ENCODE measurements at regions not wholly inside any gene's neighbourhood (a gene's known extent, or its start where the extent isn't known, plus 50 kb on each side); places are given as distances from the start of the nearest gene placed in this dataset.

DNA sequence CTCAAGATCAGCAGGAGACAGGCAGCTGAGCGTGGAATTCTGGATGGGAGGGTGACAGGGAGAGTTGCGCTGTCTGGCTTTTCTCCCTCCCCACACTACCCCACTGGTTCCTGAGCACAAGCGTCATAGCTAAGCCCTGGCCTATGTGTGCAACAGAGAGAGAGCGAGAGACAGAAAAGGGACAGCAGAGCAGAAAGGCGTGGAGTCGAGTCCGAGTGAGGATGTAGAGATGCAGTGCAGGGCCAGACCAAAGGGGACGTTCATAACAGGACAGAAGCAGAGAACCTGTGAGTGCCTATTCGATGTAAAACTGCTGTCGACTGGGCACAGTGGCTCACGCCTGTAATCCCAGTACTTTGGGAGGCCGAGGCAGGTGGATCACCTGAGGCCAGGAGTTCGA is 94.0 kb upstream of the TMEM45B start:
- TF ChIP-seq, protein P1, sequence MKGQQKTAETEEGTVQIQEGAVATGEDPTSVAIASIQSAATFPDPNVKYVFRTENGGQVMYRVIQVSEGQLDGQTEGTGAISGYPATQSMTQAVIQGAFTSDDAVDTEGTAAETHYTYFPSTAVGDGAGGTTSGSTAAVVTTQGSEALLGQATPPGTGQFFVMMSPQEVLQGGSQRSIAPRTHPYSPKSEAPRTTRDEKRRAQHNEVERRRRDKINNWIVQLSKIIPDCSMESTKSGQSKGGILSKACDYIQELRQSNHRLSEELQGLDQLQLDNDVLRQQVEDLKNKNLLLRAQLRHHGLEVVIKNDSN (IDR thresholded peaks at IDR 0.05): no peak
- TF ChIP-seq RAD21 (IDR thresholded peaks at IDR 0.05; ENCODE audit: low read depth) (no peak), EP300 (IDR thresholded peaks at IDR 0.05; ENCODE audit: borderline replicate concordance) (no peak), TAF1 (IDR thresholded peaks at IDR 0.05; ENCODE audit: low read depth) (no peak), CREB1 (IDR thresholded peaks at IDR 0.05; ENCODE audit: low read depth) (no peak)

Data from Ishikawa (cell line).